ENCODE measurements at regions not wholly inside any gene's neighbourhood (a gene's known extent, or its start where the extent isn't known, plus 50 kb on each side); places are given as distances from the start of the nearest gene placed in this dataset.

DNA sequence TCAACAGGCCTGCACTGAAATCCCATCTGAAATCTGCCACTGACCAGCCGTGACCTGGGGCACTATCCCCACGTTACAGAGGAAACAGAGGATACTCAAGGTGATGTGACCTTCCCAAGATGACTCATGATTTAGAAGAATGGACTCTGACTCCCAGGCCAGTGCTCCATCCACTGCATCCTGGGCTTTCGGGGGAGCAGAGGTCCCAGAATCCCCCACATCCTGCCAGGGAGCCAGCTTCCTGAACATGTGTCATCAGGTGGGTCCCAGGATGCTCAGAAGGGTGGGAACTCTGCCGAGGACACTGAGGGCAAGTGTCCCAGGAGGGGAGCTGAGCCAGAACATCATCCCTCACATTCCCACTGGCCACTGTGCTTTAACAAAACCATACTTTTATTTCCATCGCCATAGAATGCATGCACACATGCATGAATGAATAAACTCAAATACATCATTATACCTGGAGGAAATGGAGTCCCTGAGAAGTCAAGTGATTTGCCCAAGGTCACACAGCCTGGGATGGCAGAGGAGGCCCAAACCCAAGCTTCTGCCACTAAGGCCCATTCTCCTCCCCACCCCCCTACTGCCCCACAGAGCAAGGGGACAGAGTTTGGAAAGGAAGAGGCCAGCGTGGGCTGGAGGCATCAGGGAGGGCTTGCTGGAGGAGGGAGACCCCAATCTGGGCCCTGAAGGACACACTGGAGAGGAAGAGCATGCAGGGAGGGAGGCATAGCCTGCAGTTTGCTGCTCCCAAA, 189.4 kb downstream of the MATN1 start:
- Histone ChIP-seq H3K27me3 (no peaks in the 10 kb centered on the region), H3K9me3 (no peaks in the 10 kb centered on the region), H3K36me3 (no peaks in the 10 kb centered on the region), H3K4me1 (ENCODE audit: insufficient read depth) (no peaks in the 10 kb centered on the region), H3K27ac (no peak overlapping the region), H3K4me3 (no peak overlapping the region)
- DNase-seq, result no peak
- TF ChIP-seq, protein P1, sequence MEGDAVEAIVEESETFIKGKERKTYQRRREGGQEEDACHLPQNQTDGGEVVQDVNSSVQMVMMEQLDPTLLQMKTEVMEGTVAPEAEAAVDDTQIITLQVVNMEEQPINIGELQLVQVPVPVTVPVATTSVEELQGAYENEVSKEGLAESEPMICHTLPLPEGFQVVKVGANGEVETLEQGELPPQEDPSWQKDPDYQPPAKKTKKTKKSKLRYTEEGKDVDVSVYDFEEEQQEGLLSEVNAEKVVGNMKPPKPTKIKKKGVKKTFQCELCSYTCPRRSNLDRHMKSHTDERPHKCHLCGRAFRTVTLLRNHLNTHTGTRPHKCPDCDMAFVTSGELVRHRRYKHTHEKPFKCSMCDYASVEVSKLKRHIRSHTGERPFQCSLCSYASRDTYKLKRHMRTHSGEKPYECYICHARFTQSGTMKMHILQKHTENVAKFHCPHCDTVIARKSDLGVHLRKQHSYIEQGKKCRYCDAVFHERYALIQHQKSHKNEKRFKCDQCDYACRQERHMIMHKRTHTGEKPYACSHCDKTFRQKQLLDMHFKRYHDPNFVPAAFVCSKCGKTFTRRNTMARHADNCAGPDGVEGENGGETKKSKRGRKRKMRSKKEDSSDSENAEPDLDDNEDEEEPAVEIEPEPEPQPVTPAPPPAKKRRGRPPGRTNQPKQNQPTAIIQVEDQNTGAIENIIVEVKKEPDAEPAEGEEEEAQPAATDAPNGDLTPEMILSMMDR (IDR thresholded peaks at IDR 0.05), result no peak
- no peak for TF ChIP-seq POLR2A (IDR thresholded peaks at IDR 0.05)
- no peak for TF ChIP-seq EP300 (IDR thresholded peaks at IDR 0.05)
- intact Hi-C loops (cut with DNase I), result no loop called here
- 63 to 74% (median 71%) methylated on average over 6 of the region's 6 CpGs for WGBS, 3 donors

- Histone ChIP-seq H3K27ac (no peak overlapping the region), H3K4me3 (no peak overlapping the region), H3K9me3 (no peaks in the 10 kb centered on the region), H3K27me3 (no peaks in the 10 kb centered on the region), H3K4me1 (ENCODE audit: insufficient read depth) (no peaks in the 10 kb centered on the region), H3K36me3 (no peaks in the 10 kb centered on the region)
- 66 to 77% (median 72%) methylated on average over 3 of the region's 3 CpGs for WGBS, 3 donors
- intact Hi-C loops (cut with DNase I), result no loop called here
- DNase-seq, result no peak
- TF ChIP-seq POLR2A (IDR thresholded peaks at IDR 0.05), result no peak
- TF ChIP-seq, protein P1 (IDR thresholded peaks at IDR 0.05), result no peak
- no peak for TF ChIP-seq EP300 (IDR thresholded peaks at IDR 0.05)
These were observed 190.2 kb downstream of the MATN1 start for GRCh38 chr1:30533141-30533540.

DNA sequence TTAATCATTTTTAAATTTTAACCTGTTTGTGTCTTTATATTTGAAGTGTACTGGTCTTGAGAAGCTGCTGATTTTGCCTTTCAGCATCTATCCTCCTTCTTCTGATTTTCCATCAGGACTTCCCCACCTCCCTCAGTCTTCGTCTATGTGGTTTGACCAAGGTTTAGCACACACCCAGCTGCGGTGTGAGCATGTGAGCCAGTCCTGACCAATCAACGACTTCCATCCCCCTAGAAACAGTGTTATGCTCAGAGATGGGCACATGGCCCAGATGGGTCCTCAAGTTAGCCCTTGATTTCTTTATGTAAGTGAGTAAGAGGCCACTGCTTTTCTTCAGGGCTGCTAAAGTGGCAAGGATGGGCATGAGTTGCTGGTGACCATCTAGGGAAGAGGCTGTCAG, 190.8 kb downstream of the MATN1 start:
- WGBS, 3 donors, result 75 to 93% (median 85%) methylated on average over 3 of the region's 3 CpGs

DNA sequence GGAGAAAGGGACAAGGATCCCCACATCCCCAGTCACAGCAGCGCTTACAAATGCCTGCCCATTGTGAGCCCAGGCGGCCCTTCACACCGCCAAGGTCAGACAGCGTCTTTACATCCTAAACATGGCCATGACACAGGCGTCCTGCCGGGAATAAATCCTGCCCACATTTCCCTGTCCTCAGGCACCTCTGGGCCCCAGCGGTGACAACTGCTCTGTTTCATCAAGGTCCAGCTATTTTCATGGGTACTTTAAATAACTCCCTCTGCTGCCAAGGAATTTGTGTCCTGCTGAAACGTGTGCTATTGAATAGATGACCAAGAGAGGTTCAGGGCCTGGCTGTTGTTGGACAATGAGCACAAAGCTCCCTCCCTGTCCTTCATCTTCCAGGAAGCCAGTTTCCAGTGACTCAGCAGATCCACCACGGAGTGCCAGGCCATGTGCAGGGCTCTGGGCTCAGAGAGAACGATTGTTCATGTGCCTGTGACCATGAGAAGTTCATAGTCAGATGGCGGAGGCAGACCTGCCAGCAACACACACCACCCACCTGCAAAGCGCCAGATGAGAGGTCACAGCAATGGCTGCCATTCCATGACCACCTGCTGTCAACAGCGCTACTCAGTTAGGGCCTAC, 195.8 kb downstream of the MATN1 start:
- H3K27me3 ChIP-seq, result no peaks in the 10 kb centered on the region
- H3K4me3 ChIP-seq, result no peak overlapping the region
- TF ChIP-seq, protein P1 (IDR thresholded peaks at IDR 0.05), result no peak
- TF ChIP-seq POLR2A (IDR thresholded peaks at IDR 0.05) (no peak), EP300 (IDR thresholded peaks at IDR 0.05) (no peak)
- H3K27ac ChIP-seq, result no peak overlapping the region
- no peaks in the 10 kb centered on the region for H3K9me3 ChIP-seq
- 43 to 61% (median 52%) methylated on average over 13 of the region's 13 CpGs for WGBS, 3 donors
- H3K36me3 ChIP-seq, result no peaks in the 10 kb centered on the region
- peak in 1 of 5 donors; percentile 17 for DNase-seq
- no peaks in the 10 kb centered on the region for H3K4me1 ChIP-seq (ENCODE audit: insufficient read depth)
- intact Hi-C loops (cut with DNase I), result no loop called here

More for the DNA sequence above, 190.8 kb downstream of the MATN1 start:
- Histone ChIP-seq H3K4me1 (ENCODE audit: insufficient read depth) (no peaks in the 10 kb centered on the region), H3K27me3 (no peaks in the 10 kb centered on the region), H3K9me3 (no peaks in the 10 kb centered on the region), H3K4me3 (no peak overlapping the region), H3K27ac (no peak overlapping the region), H3K36me3 (no peaks in the 10 kb centered on the region)
- intact Hi-C loops (cut with DNase I), result no loop called here
- no peak for DNase-seq
- no peak for TF ChIP-seq EP300 (IDR thresholded peaks at IDR 0.05)
- TF ChIP-seq, protein P1 (IDR thresholded peaks at IDR 0.05), result no peak
- TF ChIP-seq POLR2A (IDR thresholded peaks at IDR 0.05), result no peak

Data from ovary (tissue), 7 donors.